Erythroblast (primary cell): ENCODE measurements at regions not wholly inside any gene's neighbourhood (a gene's known extent, or its start where the extent isn't known, plus 50 kb on each side); places are given as distances from the start of the nearest gene placed in this dataset.

Source experiments
- GATA1 ChIP-seq: IDR thresholded peaks from 2 replicates; pipeline ENCODE4 v1.6.1; 2011; ENCODE audit warnings: low read depth, mild to moderate bottlenecking, control low read depth, low read length, moderate library complexity
- POLR2A ChIP-seq: IDR thresholded peaks from 2 replicates; pipeline ENCODE4 v1.6.1; 2011; ENCODE audit warnings: mild to moderate bottlenecking, low read length

GRCh38 chr13:99628442-99628841 lies 127.2 kb downstream of the TM9SF2 start:
- TF ChIP-seq POLR2A (no peak), GATA1 (no peak)
